ENCODE measurements at regions not wholly inside any gene's neighbourhood (a gene's known extent, or its start where the extent isn't known, plus 50 kb on each side); places are given as distances from the start of the nearest gene placed in this dataset.

GRCh38 chr18:42326752-42327151 is 371.7 kb downstream of the PIK3C3 start:
- no peak overlapping the region for H3K27ac Mint-ChIP-seq
- ChIA-PET POLR2A (no interaction called here), CTCF (no interaction called here)
- intact Hi-C loops (cut with micrococcal nuclease): no loop called here
- no peak for TF ChIP-seq CTCF (IDR thresholded peaks at IDR 0.05)
- no peaks in the 10 kb centered on the region for H3K9me3 Mint-ChIP-seq
- ATAC-seq: no peak
- no peak overlapping the region for H3K4me3 Mint-ChIP-seq
- H3K27me3 Mint-ChIP-seq: no peaks in the 10 kb centered on the region
- DNase-seq: no peak
- no peaks in the 10 kb centered on the region for H3K4me1 Mint-ChIP-seq (ENCODE audit: low read depth)
- H3K36me3 Mint-ChIP-seq (ENCODE audit: low read depth): no peaks in the 10 kb centered on the region

DNA sequence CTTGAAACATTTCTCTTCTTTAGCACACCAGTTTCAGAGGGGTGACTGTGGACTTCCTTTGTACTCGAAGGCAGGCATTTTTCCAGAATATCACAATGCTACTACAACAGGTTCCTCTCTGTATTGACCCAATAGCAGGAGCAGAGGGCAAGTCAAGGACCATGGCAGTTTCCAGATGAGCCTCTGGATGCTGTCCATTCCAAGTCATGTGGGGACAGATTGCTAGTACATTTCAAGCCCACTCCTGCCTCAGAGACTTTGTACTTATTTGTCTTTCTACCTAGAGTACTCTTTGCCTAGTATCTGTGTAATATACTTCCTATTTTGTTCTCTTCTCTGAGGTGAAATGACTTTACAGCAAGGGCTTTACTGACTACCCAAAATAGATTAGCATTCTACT is 373.9 kb downstream of the PIK3C3 start:
- ChIA-PET POLR2A (no interaction called here), CTCF (interaction anchor here (1.0 to 1.4 kb wide), 2 partner anchors 10 to 30 kb away, joined by 3 to 4 read pairs; no protein-coding TSS in a partner anchor)
- intact Hi-C loops (cut with micrococcal nuclease): no loop called here
- ATAC-seq: no peak
- no peaks in the 10 kb centered on the region for H3K27me3 Mint-ChIP-seq
- H3K27ac Mint-ChIP-seq: no peak overlapping the region
- H3K4me1 Mint-ChIP-seq (ENCODE audit: low read depth): no peaks in the 10 kb centered on the region
- no peaks in the 10 kb centered on the region for H3K36me3 Mint-ChIP-seq (ENCODE audit: low read depth)
- no peaks in the 10 kb centered on the region for H3K9me3 Mint-ChIP-seq
- DNase-seq: no peak
- TF ChIP-seq CTCF (IDR thresholded peaks at IDR 0.05): no peak
- no peak overlapping the region for H3K4me3 Mint-ChIP-seq

DNA sequence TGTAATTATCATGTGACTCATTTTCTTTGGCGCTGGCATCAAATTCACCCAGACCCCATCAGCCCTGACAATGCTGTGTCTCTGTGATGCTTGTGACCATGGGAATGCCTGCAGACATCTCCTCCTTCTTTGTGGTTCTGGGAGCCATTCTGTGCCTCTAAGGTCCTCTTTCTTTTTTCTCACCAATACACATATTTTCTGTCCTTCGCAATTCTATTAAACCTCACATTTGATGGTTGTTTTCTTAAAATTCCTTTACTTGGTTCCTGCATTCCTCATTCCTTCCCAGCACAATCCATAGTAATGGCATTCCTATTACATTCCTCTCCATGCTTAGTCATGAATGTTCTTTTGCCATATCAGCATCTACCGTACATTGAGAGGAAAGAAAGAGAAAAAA is 375.3 kb downstream of the PIK3C3 start:
- no peak for TF ChIP-seq CTCF (IDR thresholded peaks at IDR 0.05)
- CTCF ChIA-PET: no interaction called here
- POLR2A ChIA-PET: no interaction called here
- ATAC-seq: no peak
- Mint-ChIP-seq H3K9me3 (no peaks in the 10 kb centered on the region), H3K36me3 (ENCODE audit: low read depth) (no peaks in the 10 kb centered on the region), H3K4me3 (no peak overlapping the region), H3K27me3 (no peaks in the 10 kb centered on the region), H3K4me1 (ENCODE audit: low read depth) (no peaks in the 10 kb centered on the region), H3K27ac (no peak overlapping the region)
- intact Hi-C loops (cut with micrococcal nuclease): no loop called here
- no peak for DNase-seq

- Mint-ChIP-seq H3K4me3 (no peak overlapping the region), H3K27ac (no peak overlapping the region), H3K27me3 (no peaks in the 10 kb centered on the region), H3K4me1 (ENCODE audit: low read depth) (no peaks in the 10 kb centered on the region), H3K9me3 (peaks cover 6% of the 10 kb centered on the region), H3K36me3 (ENCODE audit: low read depth) (no peaks in the 10 kb centered on the region)
- ATAC-seq (no peak), DNase-seq (no peak)
- ChIA-PET POLR2A (no interaction called here), CTCF (no interaction called here)
- no peak for TF ChIP-seq CTCF (IDR thresholded peaks at IDR 0.05)
- intact Hi-C loops (cut with micrococcal nuclease): no loop called here
Measured at GRCh38 chr18:42333558-42333957, 378.5 kb downstream of the PIK3C3 start.

DNA sequence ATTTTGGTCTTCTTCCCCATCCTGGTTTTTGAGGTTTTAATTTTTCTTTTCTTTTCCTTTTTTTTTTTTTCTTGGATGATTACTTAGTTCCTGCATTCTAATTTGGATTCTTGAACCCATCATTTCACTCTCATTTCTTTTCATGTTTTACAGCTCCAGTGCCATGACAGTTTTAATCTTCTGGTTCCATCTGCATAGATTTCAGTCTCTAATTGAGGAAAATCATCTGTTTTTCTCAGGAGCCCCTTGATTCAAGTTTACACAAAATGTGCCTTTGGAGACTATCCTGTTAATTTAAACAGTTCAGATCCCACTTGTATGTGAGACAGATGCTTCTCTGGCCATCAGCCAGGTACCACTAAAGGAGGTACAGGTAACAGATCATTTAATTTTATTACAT is 379.9 kb downstream of the PIK3C3 start:
- no peaks in the 10 kb centered on the region for H3K4me1 Mint-ChIP-seq (ENCODE audit: low read depth)
- no peak overlapping the region for H3K27ac Mint-ChIP-seq
- TF ChIP-seq CTCF (IDR thresholded peaks at IDR 0.05): no peak
- ATAC-seq (no peak), DNase-seq (no peak)
- no peaks in the 10 kb centered on the region for H3K27me3 Mint-ChIP-seq
- H3K9me3 Mint-ChIP-seq: peaks cover 6% of the 10 kb centered on the region
- H3K36me3 Mint-ChIP-seq (ENCODE audit: low read depth): no peaks in the 10 kb centered on the region
- no peak overlapping the region for H3K4me3 Mint-ChIP-seq
- POLR2A ChIA-PET: no interaction called here
- intact Hi-C loops (cut with micrococcal nuclease): no loop called here
- CTCF ChIA-PET: no interaction called here

Data from activated CD8-positive, alpha-beta T cell treated with anti-CD3 and anti-CD28 coated beads for 36 hours (primary cell).